T-helper 1 cell (primary cell): ENCODE measurements at regions not wholly inside any gene's neighbourhood (a gene's known extent, or its start where the extent isn't known, plus 50 kb on each side); places are given as distances from the start of the nearest gene placed in this dataset.

Experiments used
- DNase-seq, 5 donors: peaks; one replicate each; pipeline ENCODE4 v3.0.0-alpha.2; 2012 to 2020

DNA sequence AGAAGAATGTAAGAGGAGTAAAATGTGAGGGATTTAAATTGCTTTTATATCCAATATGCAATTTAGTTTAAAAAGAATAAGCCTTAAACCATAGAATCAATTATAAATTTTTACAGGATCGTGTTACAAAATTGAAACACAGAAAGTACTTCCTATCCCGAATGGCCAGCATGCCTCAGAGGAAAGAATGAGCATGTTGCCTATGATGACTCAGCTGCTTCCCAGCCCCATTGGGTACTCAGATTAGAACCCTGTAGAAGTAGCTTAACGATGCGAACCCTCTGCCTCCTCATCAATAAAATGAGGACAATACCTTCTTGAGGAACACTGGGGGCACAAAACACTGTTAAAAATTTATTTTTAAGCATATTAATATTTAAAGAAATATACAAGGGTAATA, 113.4 kb upstream of the CDK1 start:
- no peak for DNase-seq

DNA sequence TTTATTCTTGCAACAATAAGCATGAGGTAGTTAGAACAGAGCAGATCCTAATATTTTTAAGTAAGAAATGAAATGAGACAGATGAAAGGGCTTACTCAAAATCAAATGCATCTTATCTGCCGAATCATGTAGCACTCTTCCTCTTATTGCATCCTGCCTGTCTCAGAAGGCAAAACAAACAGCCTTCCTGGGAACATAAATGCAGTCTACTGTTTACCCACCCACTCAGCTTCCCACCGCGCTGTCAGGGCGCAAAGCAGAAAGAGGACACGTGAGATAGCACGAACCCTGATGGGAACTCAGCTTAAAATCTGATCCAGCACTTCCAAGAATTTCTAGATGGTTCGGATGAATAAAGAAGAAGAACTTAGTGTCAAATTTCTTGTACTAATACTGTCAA, 114.4 kb upstream of the CDK1 start:
- DNase-seq = no peak

DNA sequence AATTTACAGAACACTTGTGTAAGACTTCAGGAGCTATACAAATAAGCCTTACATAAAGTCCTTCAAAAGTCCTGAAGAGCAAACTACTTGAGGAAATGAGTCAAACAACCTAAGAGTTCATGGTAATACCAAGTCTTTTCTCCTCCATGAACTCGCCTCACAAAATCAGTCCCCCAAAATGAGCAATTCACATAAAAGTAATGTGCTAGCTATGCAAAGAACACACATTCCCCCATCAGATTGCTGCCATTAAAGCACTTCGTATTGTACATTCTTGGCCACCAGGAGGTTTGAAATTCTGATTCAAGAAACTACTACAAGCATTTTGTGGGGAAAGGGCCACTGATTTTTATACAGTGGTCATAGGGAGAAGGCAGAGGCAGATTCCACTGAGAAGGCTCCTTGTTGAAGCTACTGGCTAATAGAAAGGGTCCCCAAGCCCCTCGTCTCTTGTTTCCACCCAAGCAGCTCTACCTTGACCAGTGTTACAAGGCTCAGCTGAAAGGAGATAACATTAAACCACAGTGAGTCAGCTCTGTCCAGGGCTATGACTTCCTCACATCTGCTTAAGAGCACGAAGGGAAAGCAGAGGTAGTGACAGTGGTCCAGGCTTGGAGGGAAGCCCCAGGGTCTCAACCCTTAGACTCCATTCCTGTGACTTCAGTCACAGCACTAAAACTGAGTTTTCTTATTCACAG, 115.2 kb upstream of the CDK1 start:
- DNase-seq = peak in 1 of 5 donors; percentile 37

DNA sequence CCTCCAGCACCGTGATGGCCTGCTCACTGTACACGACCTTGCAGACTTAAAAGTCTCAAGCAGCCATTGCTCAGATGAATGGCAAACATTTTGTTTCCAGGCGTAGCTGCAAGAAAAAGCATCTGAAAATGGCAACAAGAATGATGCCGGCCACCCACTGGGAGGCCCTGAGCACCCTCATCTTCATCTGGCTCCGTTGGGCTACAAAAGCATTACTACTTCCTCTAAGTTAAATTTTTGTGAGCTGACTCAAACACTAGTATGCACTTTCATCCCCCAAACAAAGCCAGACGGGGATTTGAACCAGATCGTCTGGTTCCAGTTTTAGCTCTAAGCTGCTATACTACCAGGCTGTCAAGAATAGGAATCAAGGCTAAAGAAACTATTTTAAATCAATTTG, 116.6 kb upstream of the CDK1 start:
- DNase-seq = no peak

DNA sequence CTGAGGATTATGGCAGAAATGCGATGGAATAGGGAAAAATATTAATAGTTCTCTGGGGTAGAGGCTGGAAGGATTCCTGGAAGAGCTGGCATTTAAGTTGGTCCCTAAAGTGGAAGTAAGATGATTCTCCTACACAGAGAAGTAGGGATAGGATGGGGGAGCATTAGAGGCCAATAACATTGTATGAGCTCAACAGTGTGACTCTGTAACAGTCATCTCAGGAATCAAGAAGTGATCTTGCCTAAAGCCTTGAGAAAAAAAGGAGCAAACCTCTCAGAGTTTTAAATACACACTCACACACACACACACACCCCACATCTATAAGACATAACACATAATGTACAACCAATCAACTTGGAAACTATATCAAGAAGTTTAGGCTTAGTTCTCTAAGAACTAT, 117.7 kb upstream of the CDK1 start:
- DNase-seq = no peak

DNA sequence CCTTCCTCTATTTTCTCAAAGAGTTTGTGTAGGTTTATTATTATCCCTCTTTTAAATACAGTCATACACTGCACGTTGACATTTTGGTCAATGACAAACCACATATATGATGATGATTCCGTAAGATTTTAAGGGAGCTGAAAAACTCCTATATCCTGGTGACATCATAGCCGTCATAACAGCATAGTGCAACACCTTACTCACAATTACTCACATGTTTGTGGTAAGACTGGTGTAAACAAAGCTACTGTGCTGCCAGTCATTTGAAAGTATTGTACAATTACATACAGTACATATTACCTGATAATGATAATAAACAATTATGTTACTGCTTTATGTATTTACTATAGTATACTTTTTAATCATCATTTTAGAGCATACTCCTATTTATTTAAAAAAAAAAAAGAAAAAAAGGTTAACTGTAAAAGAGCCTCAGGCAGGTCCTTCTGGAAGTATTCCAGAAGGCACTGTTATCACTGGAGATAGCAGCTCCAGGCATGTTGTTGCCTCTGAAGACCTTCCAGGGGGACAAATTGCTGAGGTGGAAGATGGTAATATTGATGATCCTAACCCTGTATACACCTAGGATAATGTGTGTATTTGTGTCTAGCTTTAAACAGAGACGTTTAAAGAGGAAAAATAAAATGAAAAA, 123.3 kb upstream of the CDK1 start:
- DNase-seq = no peak

DNA sequence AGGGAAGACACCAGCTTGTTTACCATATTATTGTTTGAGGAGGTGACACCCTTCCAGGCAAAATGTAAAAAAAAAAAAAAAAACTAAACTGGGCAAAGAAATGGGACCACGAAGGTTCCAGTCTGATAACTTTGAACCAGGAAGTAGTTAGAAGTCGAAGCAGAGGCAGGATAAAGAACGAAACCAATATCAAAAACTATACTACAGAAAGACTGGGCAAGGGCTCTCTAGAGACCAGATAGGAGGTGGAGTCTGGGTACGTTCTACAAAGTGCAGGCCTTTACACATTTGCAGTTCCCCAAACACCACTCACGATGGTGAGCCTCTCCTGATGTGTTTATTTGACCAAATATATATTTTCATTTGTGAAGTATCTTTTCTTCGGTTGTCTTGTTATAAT, 125.7 kb upstream of the CDK1 start:
- DNase-seq = no peak

DNA sequence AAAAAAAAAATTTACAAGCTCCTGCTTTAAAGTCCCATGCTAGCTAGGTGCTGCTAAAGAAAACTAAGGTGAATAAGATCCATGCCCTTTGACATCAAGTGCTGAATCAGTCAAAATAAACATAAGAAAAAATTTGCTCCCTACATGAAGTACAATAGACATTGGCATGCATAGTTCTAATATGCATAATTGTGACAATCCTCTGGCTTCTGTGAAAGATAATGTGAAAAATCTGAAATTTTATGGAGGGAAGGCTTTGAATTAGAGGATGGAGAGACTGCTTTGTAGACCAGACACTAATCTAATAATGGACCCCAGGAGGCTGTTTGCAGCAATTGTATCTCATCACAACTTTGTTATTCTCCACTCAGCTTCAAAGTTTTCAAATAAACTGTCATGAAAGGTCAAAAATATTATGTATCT, 127.9 kb upstream of the CDK1 start:
- DNase-seq = no peak

DNA sequence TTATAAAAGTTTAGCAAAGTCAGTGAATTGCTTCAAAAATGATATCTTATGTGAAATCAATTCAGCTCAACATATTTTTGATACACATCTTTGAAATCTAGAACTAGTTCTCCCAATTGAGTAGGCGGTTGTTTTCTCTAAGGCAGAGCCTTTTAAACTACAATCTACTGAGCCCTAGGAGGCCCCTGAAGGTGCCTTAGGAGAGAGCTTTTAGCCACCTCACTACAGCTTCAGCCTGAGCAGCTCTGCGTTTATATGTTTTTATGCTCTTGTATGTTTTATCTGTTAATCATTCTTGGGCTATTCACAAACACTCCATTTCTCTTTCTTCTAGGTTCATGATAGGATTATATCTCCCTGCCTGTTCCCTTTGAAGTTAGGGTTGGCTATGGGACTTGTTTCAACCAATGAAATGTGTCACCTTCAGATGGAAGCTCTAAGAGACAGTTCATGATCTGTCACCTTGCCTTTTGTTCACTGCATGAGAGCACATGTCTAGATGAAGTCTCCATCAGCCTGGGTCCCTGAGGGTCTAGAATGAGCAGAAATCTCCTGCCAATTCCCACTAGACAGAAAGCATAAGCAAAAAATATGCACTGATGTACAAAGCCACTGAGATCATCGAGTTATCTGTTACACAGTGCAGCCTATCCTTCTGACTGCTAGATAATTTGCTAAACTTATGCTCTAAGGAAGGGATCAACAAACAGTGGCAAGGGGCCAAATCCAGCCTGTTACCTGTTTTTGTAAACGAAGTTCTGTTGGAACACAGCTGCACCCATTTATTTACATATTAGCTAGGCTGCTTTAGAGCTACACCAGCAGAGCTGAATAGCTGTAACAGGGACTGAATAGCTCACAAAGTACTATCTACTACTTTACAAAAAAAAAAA, 128.5 kb upstream of the CDK1 start:
- no peak for DNase-seq

DNA sequence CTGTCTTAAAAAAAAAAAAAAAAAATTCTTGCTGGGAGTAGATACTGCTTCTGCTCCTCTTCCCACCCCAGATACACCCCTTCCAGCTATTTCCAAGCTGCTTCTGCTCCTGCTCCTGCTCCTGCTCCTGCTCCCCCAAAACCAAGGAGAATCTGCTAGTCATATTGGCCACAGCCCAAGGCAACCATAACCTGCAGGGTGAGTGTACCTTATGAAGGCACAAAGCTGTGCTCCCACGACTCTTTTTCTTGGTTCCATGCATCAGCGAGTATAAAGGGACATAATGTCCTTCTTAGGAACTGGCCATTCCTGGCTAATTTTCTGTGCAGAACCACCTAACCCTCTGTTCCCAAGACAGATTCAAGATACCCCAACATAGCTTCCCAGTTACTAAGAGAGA, 129.5 kb upstream of the CDK1 start:
- DNase-seq = no peak

DNA sequence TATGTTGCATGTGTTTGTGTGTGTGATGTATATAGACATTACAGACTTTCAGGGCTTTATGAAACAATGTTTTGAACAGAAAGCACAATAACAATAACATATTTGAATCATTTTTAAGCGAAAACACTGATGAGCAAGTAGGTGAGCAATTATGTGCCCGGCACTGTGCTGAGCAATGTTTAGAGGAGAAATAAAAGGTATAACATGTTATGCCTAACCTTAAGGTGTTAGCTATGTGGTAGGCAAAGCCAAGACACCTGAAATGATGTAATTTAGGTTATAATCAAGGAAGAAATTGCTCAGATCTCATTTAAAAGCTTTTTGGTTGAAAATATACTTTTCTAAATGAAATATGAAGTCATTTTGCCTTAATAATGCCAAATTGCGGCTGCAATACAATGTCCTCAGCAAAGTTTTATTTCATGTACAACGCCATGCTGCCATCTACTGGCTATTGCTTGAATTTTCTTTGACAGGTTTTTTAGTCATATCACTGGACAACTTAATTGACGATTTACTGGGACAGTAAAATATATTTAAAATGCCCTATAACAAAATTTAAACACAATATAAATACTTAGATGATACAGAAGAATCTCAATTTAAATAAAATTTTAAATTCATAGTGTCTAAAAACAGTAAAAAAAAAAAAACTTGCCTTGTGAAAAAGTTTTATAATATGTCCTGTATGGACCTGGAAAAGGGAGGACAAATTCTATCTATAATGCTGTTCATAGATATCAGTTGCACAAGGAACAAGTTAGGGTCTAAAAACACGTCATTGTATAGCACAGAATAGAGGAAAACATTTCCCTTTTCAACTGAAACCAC, 131.1 kb upstream of the CDK1 start:
- DNase-seq = peak in 3 of 5 donors; percentile 21 to 62 (median 22)

DNA sequence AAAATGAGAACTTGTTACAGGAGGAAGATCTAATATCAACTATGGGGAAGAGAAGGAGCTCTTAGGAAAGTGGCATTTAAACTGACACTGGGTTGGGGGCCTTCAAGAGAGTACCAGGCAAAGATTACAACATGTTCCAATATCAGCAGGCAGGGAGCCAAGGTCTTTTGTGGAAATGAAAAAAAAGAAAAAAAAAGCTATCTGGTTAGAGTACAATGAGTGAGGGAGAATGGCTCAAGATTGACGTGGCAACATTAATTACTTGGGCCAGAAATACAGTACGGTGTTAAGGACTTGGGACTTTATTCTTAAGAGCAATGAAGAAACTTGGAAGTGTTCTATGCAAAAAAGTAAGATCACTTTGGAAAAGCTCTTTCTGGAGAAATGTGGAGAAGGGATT, 132.3 kb upstream of the CDK1 start:
- DNase-seq = no peak

DNA sequence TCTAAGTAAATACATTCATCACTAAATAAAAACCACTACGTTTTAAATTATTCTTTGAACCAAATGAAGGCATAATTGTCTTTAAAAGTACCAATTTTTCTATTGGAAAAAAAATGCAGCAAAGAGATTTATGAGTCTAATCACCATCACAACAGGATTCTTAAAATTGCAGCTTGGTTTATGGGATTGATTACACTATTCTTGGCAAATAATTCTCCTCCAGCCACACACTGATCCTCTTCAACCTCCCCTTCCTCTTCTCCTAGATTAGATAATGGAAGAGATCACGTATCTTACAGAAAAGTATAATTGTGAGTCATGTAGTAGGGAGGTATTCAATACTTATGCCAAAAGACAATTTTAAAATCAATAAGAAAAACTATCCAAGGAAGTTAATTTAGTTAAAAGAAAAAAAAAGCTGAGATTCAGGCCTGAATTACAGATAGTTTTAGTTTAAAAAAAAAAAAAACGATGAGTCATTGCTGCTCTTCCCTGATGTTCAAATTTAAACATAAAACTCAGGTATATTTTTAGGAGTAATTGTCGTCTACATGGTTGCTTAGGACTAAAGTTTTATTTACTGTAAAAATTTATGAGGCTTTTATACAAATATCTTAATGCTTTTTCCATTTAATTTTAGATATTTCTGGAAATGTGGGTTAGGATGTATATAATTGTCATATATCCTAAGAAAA, 133.7 kb upstream of the CDK1 start:
- no peak for DNase-seq

DNA sequence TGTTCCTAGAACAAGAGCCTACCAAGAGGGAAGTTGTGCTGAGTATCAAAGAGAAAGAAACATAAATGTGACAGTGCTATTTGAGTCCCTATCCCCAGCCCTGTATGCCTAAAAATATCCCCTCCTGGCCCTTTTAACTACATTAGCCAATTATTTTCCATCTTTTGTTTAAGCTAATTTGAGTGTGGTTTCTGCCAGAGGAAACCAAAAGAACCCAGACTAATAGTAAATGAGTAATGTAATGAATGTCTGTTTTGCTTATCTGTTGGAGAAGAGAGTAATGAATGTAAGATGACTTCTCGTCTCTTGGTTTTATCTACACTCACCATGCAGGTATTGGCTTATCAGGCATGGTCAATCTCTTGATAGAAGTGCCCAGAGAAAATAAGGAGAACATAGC, 134.4 kb upstream of the CDK1 start:
- DNase-seq = no peak

DNA sequence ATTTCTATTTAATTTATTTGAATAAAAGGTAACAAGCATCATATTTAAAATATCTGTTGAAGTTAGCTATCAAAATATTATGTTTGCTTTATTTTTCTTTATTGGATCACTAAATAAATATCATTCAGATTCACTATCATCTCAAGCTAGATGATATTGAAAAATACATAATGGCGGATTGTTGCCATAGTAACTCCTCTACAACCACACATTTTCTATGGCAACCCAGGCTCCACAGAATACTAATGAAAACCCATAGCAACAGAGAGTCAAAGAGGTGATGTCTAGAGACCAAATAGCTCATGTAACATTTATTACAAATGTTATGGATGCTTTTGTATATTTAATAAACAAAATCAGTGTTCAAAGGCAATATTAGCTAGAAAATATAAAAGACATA, 148.9 kb upstream of the CDK1 start:
- DNase-seq = no peak

DNA sequence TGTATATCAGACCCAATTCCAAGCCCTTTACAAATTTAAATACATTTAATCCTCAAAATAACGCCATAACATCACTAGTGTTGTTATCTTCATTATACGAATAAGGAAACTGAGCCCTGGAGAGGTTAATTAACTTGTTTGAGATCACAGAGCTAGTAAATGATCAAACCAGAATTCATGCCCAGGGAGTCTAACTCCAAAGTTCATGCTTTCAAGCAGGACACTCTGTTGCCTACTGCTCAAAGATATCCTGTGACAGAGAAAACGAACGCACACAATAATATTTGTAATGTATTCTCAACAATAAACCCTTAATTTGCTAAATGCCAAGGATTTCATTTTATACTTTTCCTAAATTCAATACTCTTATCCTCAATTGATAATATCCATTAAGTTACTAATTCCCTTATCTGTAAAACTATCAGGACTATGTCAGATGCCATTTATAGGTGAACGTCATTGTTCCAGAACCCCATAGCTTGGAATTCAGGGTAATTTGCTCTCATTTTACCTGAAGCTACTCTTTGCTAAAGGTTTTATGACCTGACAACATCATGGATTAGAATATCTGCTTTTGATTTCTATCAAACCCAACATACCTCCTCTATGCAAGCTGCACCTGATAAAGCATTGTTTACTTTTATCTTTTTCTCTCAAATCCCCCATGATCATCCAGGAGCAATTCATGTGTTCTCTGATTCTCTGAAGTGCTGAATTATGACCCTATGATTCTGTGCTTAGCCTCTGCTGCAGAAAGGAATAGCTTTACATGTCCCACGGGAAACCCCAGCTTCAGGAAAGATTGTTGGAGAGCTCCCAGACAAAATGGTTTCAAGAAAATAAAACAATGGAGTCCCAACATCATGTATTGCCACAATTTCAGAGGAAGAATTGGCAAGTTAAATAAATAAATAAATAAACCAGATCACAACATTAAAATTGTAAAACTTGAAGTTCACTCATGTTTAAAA, 150.2 kb upstream of the CDK1 start:
- DNase-seq = no peak

DNA sequence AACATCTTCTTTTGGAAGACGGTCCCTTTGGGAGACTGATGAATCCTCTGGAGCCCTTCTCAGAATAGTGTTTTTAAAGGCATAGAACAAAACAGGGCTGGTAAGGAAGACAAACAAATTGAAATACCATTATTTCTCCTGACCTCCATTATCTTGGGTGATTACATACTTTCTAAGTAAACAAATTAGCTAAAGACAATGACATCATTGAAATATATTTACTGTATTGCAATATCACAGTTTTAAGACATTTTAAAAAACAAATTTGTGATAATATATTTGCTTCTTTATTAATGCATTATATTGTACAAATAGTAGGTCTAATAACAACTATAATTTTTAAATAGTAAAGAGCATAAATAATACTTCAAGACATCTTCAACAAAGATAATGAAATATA, 152.2 kb upstream of the CDK1 start:
- no peak for DNase-seq

DNA sequence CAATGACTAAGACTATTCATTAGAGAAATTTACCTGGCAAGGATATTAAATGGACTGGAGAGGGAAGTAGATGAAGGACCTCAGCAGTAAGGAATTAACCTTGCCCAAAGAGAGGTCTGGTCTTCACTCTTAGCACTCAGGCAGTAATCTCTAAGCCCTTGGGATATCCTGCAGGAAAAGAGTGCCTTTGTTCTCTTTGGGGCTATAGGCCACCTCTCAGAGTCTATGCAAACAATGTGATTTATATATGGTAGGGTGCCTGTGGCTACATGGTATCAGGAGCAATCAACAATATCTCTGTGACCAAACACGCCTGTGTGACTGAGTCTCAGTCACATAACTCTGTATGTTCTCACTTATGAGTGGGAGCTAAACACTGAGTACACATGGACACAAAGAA, 154.7 kb upstream of the CDK1 start:
- DNase-seq = no peak

DNA sequence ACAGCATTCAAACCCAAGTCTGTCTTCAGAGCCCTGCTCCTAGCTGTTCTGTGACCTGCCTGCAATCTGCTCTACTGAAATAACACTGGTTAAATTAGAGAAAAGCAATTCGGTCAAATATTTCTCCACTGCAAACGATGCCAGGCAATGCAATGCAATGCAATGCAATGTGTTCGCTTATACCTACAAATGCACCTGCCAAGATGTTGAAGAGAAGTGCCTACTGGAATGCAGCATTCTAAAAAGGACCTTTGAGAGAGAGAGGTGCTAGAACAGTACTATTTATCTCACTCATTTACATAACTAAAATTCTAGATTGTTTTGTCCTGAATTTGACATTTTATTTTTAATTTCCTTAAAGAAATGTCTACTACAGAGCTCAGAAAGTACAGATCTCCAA, 157.3 kb upstream of the CDK1 start:
- no peak for DNase-seq

DNA sequence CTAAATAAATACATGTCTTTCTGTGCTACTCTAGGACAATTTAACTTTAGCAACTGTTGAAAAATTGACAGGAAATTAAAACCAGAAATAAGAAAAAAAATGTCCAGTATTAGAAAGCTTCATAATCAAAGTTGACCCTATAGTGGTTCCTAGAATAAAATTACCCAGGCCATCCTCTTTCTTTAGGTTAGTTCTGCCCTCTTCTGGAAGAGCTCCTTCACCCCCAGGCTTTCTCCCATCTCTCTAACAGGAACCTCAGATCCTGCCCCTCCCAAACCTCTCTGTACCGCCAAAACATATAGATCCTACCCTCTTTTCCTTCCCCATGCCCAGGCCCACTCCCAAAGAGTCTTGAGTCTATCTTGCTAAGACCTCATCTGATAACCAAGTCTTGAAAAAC, 159.4 kb upstream of the CDK1 start:
- no peak for DNase-seq

DNA sequence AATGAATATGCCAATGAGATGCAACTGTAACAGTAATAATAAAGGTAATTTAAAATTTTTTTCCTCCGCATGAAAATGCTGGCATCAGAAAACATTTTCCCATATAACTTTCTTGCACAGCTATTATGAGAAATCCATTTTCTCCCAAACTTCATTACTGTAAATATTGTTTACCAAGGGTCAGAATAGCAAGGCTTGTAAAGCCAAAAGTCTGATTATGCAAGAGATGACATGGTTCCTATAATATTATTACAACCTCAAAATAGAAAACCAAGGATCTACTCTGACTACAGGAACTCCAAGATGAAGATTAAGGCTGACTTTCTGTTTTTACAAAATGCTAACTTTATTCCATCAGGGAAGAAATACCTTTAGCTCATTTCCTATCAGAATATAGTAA, 162.7 kb upstream of the CDK1 start:
- DNase-seq = no peak
